ENCODE measurements at regions not wholly inside any gene's neighbourhood (a gene's known extent, or its start where the extent isn't known, plus 50 kb on each side); places are given as distances from the start of the nearest gene placed in this dataset.

DNA sequence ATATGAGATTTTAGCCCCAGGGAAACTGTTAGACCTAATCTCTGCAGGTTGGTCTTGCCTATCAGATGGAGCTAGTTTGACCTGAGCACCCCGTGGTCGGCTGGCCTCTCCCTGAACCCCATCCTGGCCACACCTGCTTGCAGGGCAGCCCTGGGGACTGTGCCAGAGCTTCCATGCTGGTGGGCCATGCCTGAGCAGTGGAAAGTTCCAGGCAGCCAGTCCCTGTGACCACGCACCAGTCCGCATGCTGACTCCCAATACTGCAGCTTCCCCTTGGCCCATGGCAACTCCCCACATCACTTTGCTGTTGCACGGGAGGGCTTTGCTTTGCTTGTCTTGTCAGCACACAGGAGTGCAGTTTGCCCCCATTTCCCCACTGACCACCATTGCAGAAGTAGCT, 427.8 kb upstream of the SEMA3D start:
- no peaks in the 10 kb centered on the region for H3K9me3 ChIP-seq
- no peak overlapping the region for H3K27ac ChIP-seq
- in situ Hi-C loops (cut with MboI; ENCODE audit: low pct_ligation_motif_present in 1 of 4, low pct_unique_long_range_greater_than_20kb in 1 of 4, low sequenced_read_pairs in 3 of 4): no loop called here
- H3K36me3 ChIP-seq: no peaks in the 10 kb centered on the region
- no peaks in the 10 kb centered on the region for H3K27me3 ChIP-seq
- H3K4me3 ChIP-seq: no peak overlapping the region
- TF ChIP-seq POLR2A (IDR thresholded peaks at IDR 0.05): no peak
- TF ChIP-seq POLR2AphosphoS5 (IDR thresholded peaks at IDR 0.05): no peak
- no peak for TF ChIP-seq EP300 (IDR thresholded peaks at IDR 0.05; ENCODE audit: low read depth)
- TF ChIP-seq, protein P1, sequence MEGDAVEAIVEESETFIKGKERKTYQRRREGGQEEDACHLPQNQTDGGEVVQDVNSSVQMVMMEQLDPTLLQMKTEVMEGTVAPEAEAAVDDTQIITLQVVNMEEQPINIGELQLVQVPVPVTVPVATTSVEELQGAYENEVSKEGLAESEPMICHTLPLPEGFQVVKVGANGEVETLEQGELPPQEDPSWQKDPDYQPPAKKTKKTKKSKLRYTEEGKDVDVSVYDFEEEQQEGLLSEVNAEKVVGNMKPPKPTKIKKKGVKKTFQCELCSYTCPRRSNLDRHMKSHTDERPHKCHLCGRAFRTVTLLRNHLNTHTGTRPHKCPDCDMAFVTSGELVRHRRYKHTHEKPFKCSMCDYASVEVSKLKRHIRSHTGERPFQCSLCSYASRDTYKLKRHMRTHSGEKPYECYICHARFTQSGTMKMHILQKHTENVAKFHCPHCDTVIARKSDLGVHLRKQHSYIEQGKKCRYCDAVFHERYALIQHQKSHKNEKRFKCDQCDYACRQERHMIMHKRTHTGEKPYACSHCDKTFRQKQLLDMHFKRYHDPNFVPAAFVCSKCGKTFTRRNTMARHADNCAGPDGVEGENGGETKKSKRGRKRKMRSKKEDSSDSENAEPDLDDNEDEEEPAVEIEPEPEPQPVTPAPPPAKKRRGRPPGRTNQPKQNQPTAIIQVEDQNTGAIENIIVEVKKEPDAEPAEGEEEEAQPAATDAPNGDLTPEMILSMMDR (IDR thresholded peaks at IDR 0.05): no peak
- H3K4me1 ChIP-seq: no peaks in the 10 kb centered on the region
- no peak for DNase-seq
- 98% methylated on average over 5 of the region's 5 CpGs; no CpG with 5 or more reads in 1 of the 2 donors for WGBS, 2 donors (ENCODE audit: low coverage in 1 of 2)
- intact Hi-C loops (cut with DNase I; ENCODE audit: low total_unique reads): no loop called here

DNA sequence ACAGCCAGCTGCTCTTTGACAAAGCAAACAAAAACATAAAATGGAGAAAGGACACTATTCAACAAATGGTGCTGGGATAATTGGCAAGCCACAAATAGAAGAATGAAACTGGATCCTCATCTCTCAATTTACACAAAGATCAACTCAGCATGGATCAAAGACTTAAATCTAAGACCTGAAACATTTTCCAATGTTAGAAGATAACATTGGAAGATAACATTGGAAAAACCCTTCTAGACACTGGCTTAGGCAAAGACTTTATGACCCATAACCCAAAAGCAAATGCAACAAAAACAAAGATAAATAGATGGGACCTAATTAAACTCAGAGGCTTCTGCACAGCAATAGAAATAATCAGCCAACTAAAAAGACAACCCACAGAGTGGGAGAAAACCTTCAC, 425.7 kb upstream of the SEMA3D start:
- no peak overlapping the region for H3K4me3 ChIP-seq
- intact Hi-C loops (cut with DNase I; ENCODE audit: low total_unique reads) (no loop called here), in situ Hi-C loops (cut with MboI; ENCODE audit: low pct_ligation_motif_present in 1 of 4, low pct_unique_long_range_greater_than_20kb in 1 of 4, low sequenced_read_pairs in 3 of 4) (no loop called here)
- H3K27me3 ChIP-seq: no peaks in the 10 kb centered on the region
- H3K4me1 ChIP-seq: no peaks in the 10 kb centered on the region
- H3K36me3 ChIP-seq: no peaks in the 10 kb centered on the region
- TF ChIP-seq, protein P1 (IDR thresholded peaks at IDR 0.05): no peak
- TF ChIP-seq POLR2A (IDR thresholded peaks at IDR 0.05) (no peak), POLR2AphosphoS5 (IDR thresholded peaks at IDR 0.05) (no peak), EP300 (IDR thresholded peaks at IDR 0.05; ENCODE audit: low read depth) (no peak)
- DNase-seq: no peak
- no peak overlapping the region for H3K27ac ChIP-seq
- H3K9me3 ChIP-seq: no peaks in the 10 kb centered on the region

DNA sequence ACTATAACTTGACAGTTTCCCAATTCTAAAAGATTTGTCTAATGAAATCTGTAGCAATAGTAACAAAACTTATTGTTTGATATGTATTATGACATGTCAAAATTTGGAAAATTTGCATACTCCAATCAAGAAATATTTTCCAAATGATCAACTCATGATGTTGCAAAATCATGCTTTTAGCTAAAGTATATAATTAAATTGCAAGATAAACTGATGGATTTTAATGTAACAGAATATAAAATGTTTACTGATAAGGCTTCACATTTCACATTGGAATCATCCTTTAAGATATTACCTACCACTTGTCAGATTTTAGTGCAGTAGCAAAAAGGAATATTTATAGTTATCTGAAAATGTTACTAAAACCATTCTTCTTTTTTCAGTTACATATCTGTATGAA, 421.9 kb upstream of the SEMA3D start:
- Histone ChIP-seq H3K27ac (no peak overlapping the region), H3K27me3 (no peaks in the 10 kb centered on the region), H3K36me3 (no peaks in the 10 kb centered on the region), H3K9me3 (no peaks in the 10 kb centered on the region), H3K4me1 (no peaks in the 10 kb centered on the region), H3K4me3 (no peak overlapping the region)
- in situ Hi-C loops (cut with MboI; ENCODE audit: low pct_ligation_motif_present in 1 of 4, low pct_unique_long_range_greater_than_20kb in 1 of 4, low sequenced_read_pairs in 3 of 4): no loop called here
- TF ChIP-seq POLR2AphosphoS5 (IDR thresholded peaks at IDR 0.05) (no peak), POLR2A (IDR thresholded peaks at IDR 0.05) (no peak), EP300 (IDR thresholded peaks at IDR 0.05; ENCODE audit: low read depth) (no peak)
- TF ChIP-seq, protein P1 (IDR thresholded peaks at IDR 0.05): no peak
- DNase-seq: no peak
- intact Hi-C loops (cut with DNase I; ENCODE audit: low total_unique reads): no loop called here

DNA sequence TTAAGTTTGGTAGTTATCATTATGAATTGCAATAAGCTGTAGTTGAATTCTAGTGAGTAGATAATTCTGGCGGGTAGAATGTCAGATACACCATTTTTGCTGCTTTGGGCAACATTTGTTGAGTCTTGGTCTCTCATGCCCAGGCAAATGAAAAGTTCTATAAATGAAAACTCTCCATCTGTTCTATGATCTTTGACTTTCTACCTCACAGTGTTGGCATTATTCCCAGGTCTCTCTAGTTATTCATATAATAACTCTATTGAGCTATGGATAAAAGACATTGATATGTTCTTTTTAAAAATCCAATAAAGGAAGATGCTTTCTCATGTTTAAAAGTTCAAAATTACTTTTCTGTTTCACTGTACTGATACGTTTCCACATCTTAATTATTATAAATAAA, 415.3 kb upstream of the SEMA3D start:
- no peaks in the 10 kb centered on the region for H3K36me3 ChIP-seq
- H3K4me3 ChIP-seq: no peak overlapping the region
- no peak for TF ChIP-seq EP300 (IDR thresholded peaks at IDR 0.05; ENCODE audit: low read depth)
- no peak for TF ChIP-seq POLR2AphosphoS5 (IDR thresholded peaks at IDR 0.05)
- TF ChIP-seq POLR2A (IDR thresholded peaks at IDR 0.05): no peak
- TF ChIP-seq, protein P1 (IDR thresholded peaks at IDR 0.05): no peak
- intact Hi-C loops (cut with DNase I; ENCODE audit: low total_unique reads): no loop called here
- no peaks in the 10 kb centered on the region for H3K9me3 ChIP-seq
- DNase-seq: no peak
- no peak overlapping the region for H3K27ac ChIP-seq
- in situ Hi-C loops (cut with MboI; ENCODE audit: low pct_ligation_motif_present in 1 of 4, low pct_unique_long_range_greater_than_20kb in 1 of 4, low sequenced_read_pairs in 3 of 4): no loop called here
- 37 to 57% methylated on average over 2 of the region's 2 CpGs for WGBS, 2 donors (ENCODE audit: low coverage in 1 of 2)
- no peaks in the 10 kb centered on the region for H3K27me3 ChIP-seq
- no peaks in the 10 kb centered on the region for H3K4me1 ChIP-seq
